CD8-positive, alpha-beta memory T cell (primary cell): ENCODE measurements at regions not wholly inside any gene's neighbourhood (a gene's known extent, or its start where the extent isn't known, plus 50 kb on each side); places are given as distances from the start of the nearest gene placed in this dataset.

Experiments
- CTCF ChIA-PET: fragments of 350-600 bp; sonication (Branson Sonifier 250); formaldehyde crosslinking; loops from one replicate; lab custom pipeline; 2021; ENCODE audit warnings: antibody characterized with exemption; lab: Charles Lee
- POLR2A ChIA-PET: fragments of 350-600 bp; sonication (Branson Sonifier 250); formaldehyde crosslinking; loops from one replicate; lab custom pipeline; 2021; ENCODE audit warnings: antibody characterized with exemption; lab: Charles Lee
- DNase-seq, 5 donors: peaks; one replicate each; pipeline versions ENCODE4 v3.0.0 to v3.0.0-alpha.2; 2020 to 2022; ENCODE audit warnings: mixed read lengths in 1 of 5
- H3K27ac ChIP-seq: one replicate; pipeline ENCODE4 v1.7.0; 2013; ENCODE audit warnings: low read depth, mild to moderate bottlenecking, low read length, moderate library complexity
- H3K27me3 ChIP-seq: 2 replicates; pipeline ENCODE4 v1.7.0; 2013; ENCODE audit warnings: low read length, mild to moderate bottlenecking; ENCODE audit not compliant: insufficient read depth, poor library complexity, severe bottlenecking
- H3K36me3 ChIP-seq: 2 replicates; pipeline ENCODE4 v1.7.0; 2013; ENCODE audit warnings: mild to moderate bottlenecking, low read length, moderate library complexity; ENCODE audit not compliant: insufficient read depth
- H3K4me1 ChIP-seq: 2 replicates; pipeline ENCODE4 v1.7.0; 2013; ENCODE audit warnings: mild to moderate bottlenecking, low read length, moderate library complexity; ENCODE audit not compliant: insufficient read depth
- H3K4me3 ChIP-seq: 2 replicates; pipeline ENCODE4 v1.7.0; 2013; ENCODE audit warnings: mild to moderate bottlenecking, low read length
- H3K9me3 ChIP-seq: 2 replicates; pipeline ENCODE4 v1.7.0; 2013; ENCODE audit warnings: mild to moderate bottlenecking, low read length
- H3K27ac Mint-ChIP-seq, 8 donors: one replicate each; pipeline ENCODE4 v1.8.0; 2020 to 2021; ENCODE audit warnings: mixed read lengths in 8 of 8, mild to moderate bottlenecking in 6 of 8, inconsistent platforms in 3 of 8, moderate library complexity in 3 of 8
- H3K27me3 Mint-ChIP-seq, 2 donors: one replicate each; pipeline ENCODE4 v1.8.0; 2020 to 2021; ENCODE audit warnings: mixed read lengths in 2 of 2, mild to moderate bottlenecking in 1 of 2, moderate library complexity in 1 of 2
- H3K36me3 Mint-ChIP-seq, 3 donors: one replicate each; pipeline ENCODE4 v1.8.0; 2020 to 2021; ENCODE audit warnings: mixed read lengths in 3 of 3, inconsistent platforms in 1 of 3, mild to moderate bottlenecking in 1 of 3
- H3K4me1 Mint-ChIP-seq, 3 donors: one replicate each; pipeline ENCODE4 v1.8.0; 2020 to 2021; ENCODE audit warnings: mixed read lengths in 3 of 3, inconsistent platforms in 1 of 3, mild to moderate bottlenecking in 1 of 3
- H3K4me3 Mint-ChIP-seq, 7 donors: one replicate each; pipeline ENCODE4 v1.8.0; 2020 to 2021; ENCODE audit warnings: mixed read lengths in 7 of 7, mild to moderate bottlenecking in 6 of 7, moderate library complexity in 4 of 7, inconsistent platforms in 2 of 7
- H3K9me3 Mint-ChIP-seq, 5 donors: one replicate each; pipeline ENCODE4 v1.8.0; 2020 to 2022; ENCODE audit warnings: mixed read lengths in 5 of 5, mild to moderate bottlenecking in 3 of 5, moderate library complexity in 2 of 5, inconsistent platforms in 1 of 5

- no peaks in the 10 kb centered on the region for H3K4me1 ChIP-seq
- Mint-ChIP-seq H3K36me3 (no peaks in the 10 kb centered on the region), H3K4me1 (no peaks in the 10 kb centered on the region), H3K27ac (no peak overlapping the region), H3K4me3 (no peak overlapping the region), H3K9me3 (no peaks in the 10 kb centered on the region), H3K27me3 (peaks cover 5 to 12% of the 10 kb centered on the region in 2 donors)
- POLR2A ChIA-PET = no interaction called here
- no peak overlapping the region for H3K27ac ChIP-seq
- CTCF ChIA-PET = no interaction called here
- no peaks in the 10 kb centered on the region for H3K27me3 ChIP-seq
- no peak overlapping the region for H3K4me3 ChIP-seq
- no peaks in the 10 kb centered on the region for H3K36me3 ChIP-seq
- no peak for DNase-seq
- H3K9me3 ChIP-seq = no peaks in the 10 kb centered on the region
Measured at GRCh38 chr13:73480779-73481559, 422.2 kb downstream of the KLF5 start.

GRCh38 chr13:73479856-73480255 lies 421.1 kb downstream of the KLF5 start:
- ChIA-PET CTCF (no interaction called here), POLR2A (no interaction called here)
- H3K4me1 Mint-ChIP-seq = no peaks in the 10 kb centered on the region

GRCh38 chr13:73479351-73479750 lies 420.5 kb downstream of the KLF5 start:
- H3K4me1 ChIP-seq = no peaks in the 10 kb centered on the region
- no peaks in the 10 kb centered on the region for H3K27me3 ChIP-seq
- CTCF ChIA-PET = no interaction called here
- no peaks in the 10 kb centered on the region for H3K36me3 ChIP-seq
- no peak overlapping the region for H3K27ac ChIP-seq
- no peaks in the 10 kb centered on the region for H3K4me1 Mint-ChIP-seq
- no peak for DNase-seq
- H3K4me3 Mint-ChIP-seq = no peak overlapping the region
- H3K27me3 Mint-ChIP-seq = peaks cover 4 to 7% of the 10 kb centered on the region in 2 donors
- POLR2A ChIA-PET = no interaction called here
- no peaks in the 10 kb centered on the region for H3K36me3 Mint-ChIP-seq
- H3K4me3 ChIP-seq = no peak overlapping the region
- no peaks in the 10 kb centered on the region for H3K9me3 Mint-ChIP-seq
- no peaks in the 10 kb centered on the region for H3K9me3 ChIP-seq
- H3K27ac Mint-ChIP-seq = no peak overlapping the region

More at GRCh38 chr13:73479856-73480255, 421.1 kb downstream of the KLF5 start:
- no peak overlapping the region for H3K27ac Mint-ChIP-seq
- Histone ChIP-seq H3K36me3 (no peaks in the 10 kb centered on the region), H3K4me1 (no peaks in the 10 kb centered on the region), H3K9me3 (no peaks in the 10 kb centered on the region), H3K4me3 (no peak overlapping the region), H3K27ac (no peak overlapping the region), H3K27me3 (no peaks in the 10 kb centered on the region)
- H3K36me3 Mint-ChIP-seq = no peaks in the 10 kb centered on the region
- H3K27me3 Mint-ChIP-seq = peaks cover 5 to 7% of the 10 kb centered on the region in 2 donors
- DNase-seq = no peak
- H3K9me3 Mint-ChIP-seq = no peaks in the 10 kb centered on the region
- no peak overlapping the region for H3K4me3 Mint-ChIP-seq

- Mint-ChIP-seq H3K4me1 (no peaks in the 10 kb centered on the region), H3K36me3 (no peaks in the 10 kb centered on the region), H3K4me3 (no peak overlapping the region), H3K9me3 (no peaks in the 10 kb centered on the region), H3K27ac (no peak overlapping the region), H3K27me3 (peaks cover 4 to 7% of the 10 kb centered on the region in 2 donors)
- Histone ChIP-seq H3K36me3 (no peaks in the 10 kb centered on the region), H3K4me3 (no peak overlapping the region), H3K27me3 (no peaks in the 10 kb centered on the region), H3K4me1 (no peaks in the 10 kb centered on the region), H3K9me3 (no peaks in the 10 kb centered on the region), H3K27ac (no peak overlapping the region)
- DNase-seq = no peak
- ChIA-PET POLR2A (no interaction called here), CTCF (interaction anchor here (0.8 kb wide), 1 partner anchor 10 kb away, joined by 4 read pairs; no protein-coding TSS in a partner anchor)
Measured at GRCh38 chr13:73477441-73477840, 418.6 kb downstream of the KLF5 start.

GRCh38 chr13:73473016-73473415 lies 414.2 kb downstream of the KLF5 start:
- POLR2A ChIA-PET = no interaction called here
- peaks cover 4% of the 10 kb centered on the region in 2 donors for H3K27me3 Mint-ChIP-seq

GRCh38 chr13:73467125-73467524 lies 408.3 kb downstream of the KLF5 start:
- Histone ChIP-seq H3K4me3 (no peak overlapping the region), H3K9me3 (no peaks in the 10 kb centered on the region), H3K4me1 (no peaks in the 10 kb centered on the region), H3K27me3 (no peaks in the 10 kb centered on the region), H3K27ac (no peak overlapping the region), H3K36me3 (no peaks in the 10 kb centered on the region)
- no peak overlapping the region for H3K27ac Mint-ChIP-seq
- ChIA-PET CTCF (interaction anchor here (1.0 kb wide), 1 partner anchor 10 kb away, joined by 4 read pairs; no protein-coding TSS in a partner anchor), POLR2A (no interaction called here)
- peaks cover 0 to 4% of the 10 kb centered on the region in 2 donors for H3K27me3 Mint-ChIP-seq
- H3K9me3 Mint-ChIP-seq = no peaks in the 10 kb centered on the region
- DNase-seq = no peak
- H3K4me1 Mint-ChIP-seq = no peaks in the 10 kb centered on the region
- H3K4me3 Mint-ChIP-seq = no peak overlapping the region
- H3K36me3 Mint-ChIP-seq = peaks cover 0 to 3% (median 0%) of the 10 kb centered on the region in 3 donors

More at GRCh38 chr13:73473016-73473415, 414.2 kb downstream of the KLF5 start:
- no peaks in the 10 kb centered on the region for H3K9me3 ChIP-seq
- DNase-seq = no peak
- Mint-ChIP-seq H3K4me3 (no peak overlapping the region), H3K4me1 (no peaks in the 10 kb centered on the region), H3K27ac (no peak overlapping the region), H3K9me3 (no peaks in the 10 kb centered on the region), H3K36me3 (peaks cover 0 to 3% (median 0%) of the 10 kb centered on the region in 3 donors)
- H3K4me3 ChIP-seq = no peak overlapping the region
- CTCF ChIA-PET = no interaction called here
- H3K4me1 ChIP-seq = no peaks in the 10 kb centered on the region
- H3K36me3 ChIP-seq = no peaks in the 10 kb centered on the region
- H3K27me3 ChIP-seq = no peaks in the 10 kb centered on the region
- H3K27ac ChIP-seq = no peak overlapping the region

- H3K36me3 Mint-ChIP-seq = peaks cover 0 to 3% (median 0%) of the 10 kb centered on the region in 3 donors
- CTCF ChIA-PET = no interaction called here
Measured at GRCh38 chr13:73466561-73466960, 407.8 kb downstream of the KLF5 start.

GRCh38 chr13:73465617-73465971 lies 406.8 kb downstream of the KLF5 start:
- no peak overlapping the region for H3K4me3 Mint-ChIP-seq
- H3K9me3 Mint-ChIP-seq = no peaks in the 10 kb centered on the region
- Histone ChIP-seq H3K4me1 (no peaks in the 10 kb centered on the region), H3K9me3 (no peaks in the 10 kb centered on the region), H3K4me3 (no peak overlapping the region), H3K27me3 (no peaks in the 10 kb centered on the region), H3K36me3 (no peaks in the 10 kb centered on the region), H3K27ac (no peak overlapping the region)
- ChIA-PET CTCF (no interaction called here), POLR2A (no interaction called here)
- peaks cover 2 to 7% of the 10 kb centered on the region in 2 donors for H3K27me3 Mint-ChIP-seq
- H3K4me1 Mint-ChIP-seq = no peaks in the 10 kb centered on the region
- peaks cover 0 to 1% (median 0%) of the 10 kb centered on the region in 3 donors for H3K36me3 Mint-ChIP-seq
- no peak overlapping the region for H3K27ac Mint-ChIP-seq
- no peak for DNase-seq

More at GRCh38 chr13:73466561-73466960, 407.8 kb downstream of the KLF5 start:
- H3K27ac ChIP-seq = no peak overlapping the region
- H3K27me3 Mint-ChIP-seq = peaks cover 0 to 4% of the 10 kb centered on the region in 2 donors
- H3K4me3 ChIP-seq = no peak overlapping the region
- POLR2A ChIA-PET = no interaction called here
- H3K4me1 Mint-ChIP-seq = no peaks in the 10 kb centered on the region
- no peaks in the 10 kb centered on the region for H3K36me3 ChIP-seq
- no peak overlapping the region for H3K4me3 Mint-ChIP-seq
- no peak for DNase-seq
- no peaks in the 10 kb centered on the region for H3K9me3 ChIP-seq
- no peaks in the 10 kb centered on the region for H3K27me3 ChIP-seq
- H3K9me3 Mint-ChIP-seq = no peaks in the 10 kb centered on the region
- no peaks in the 10 kb centered on the region for H3K4me1 ChIP-seq
- no peak overlapping the region for H3K27ac Mint-ChIP-seq
